ENCODE measurements at regions not wholly inside any gene's neighbourhood (a gene's known extent, or its start where the extent isn't known, plus 50 kb on each side); places are given as distances from the start of the nearest gene placed in this dataset.

DNA sequence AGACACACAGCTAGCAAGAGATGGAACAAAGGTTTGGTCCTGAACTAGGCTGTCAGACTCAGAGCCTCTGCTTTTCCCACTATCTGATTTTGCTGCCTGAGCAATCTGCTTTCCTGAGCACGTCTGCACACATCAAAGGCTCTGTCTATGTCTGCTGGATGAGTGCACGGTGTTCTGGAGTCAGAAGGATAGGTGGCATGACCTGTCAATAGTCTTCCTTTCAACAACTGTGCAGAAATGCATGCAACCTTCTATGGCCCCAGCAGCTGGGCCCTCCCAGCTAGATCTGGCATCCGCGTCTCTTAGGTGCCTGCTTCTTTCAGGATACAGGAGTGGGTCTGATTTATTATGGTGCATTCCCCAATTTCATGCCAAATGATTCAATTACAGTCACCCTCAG lies 138.3 kb downstream of the UTP18 start (continued):
- TF ChIP-seq, protein P1, sequence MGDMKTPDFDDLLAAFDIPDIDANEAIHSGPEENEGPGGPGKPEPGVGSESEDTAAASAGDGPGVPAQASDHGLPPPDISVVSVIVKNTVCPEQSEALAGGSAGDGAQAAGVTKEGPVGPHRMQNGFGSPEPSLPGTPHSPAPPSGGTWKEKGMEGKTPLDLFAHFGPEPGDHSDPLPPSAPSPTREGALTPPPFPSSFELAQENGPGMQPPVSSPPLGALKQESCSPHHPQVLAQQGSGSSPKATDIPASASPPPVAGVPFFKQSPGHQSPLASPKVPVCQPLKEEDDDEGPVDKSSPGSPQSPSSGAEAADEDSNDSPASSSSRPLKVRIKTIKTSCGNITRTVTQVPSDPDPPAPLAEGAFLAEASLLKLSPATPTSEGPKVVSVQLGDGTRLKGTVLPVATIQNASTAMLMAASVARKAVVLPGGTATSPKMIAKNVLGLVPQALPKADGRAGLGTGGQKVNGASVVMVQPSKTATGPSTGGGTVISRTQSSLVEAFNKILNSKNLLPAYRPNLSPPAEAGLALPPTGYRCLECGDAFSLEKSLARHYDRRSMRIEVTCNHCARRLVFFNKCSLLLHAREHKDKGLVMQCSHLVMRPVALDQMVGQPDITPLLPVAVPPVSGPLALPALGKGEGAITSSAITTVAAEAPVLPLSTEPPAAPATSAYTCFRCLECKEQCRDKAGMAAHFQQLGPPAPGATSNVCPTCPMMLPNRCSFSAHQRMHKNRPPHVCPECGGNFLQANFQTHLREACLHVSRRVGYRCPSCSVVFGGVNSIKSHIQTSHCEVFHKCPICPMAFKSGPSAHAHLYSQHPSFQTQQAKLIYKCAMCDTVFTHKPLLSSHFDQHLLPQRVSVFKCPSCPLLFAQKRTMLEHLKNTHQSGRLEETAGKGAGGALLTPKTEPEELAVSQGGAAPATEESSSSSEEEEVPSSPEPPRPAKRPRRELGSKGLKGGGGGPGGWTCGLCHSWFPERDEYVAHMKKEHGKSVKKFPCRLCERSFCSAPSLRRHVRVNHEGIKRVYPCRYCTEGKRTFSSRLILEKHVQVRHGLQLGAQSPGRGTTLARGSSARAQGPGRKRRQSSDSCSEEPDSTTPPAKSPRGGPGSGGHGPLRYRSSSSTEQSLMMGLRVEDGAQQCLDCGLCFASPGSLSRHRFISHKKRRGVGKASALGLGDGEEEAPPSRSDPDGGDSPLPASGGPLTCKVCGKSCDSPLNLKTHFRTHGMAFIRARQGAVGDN (IDR thresholded peaks at IDR 0.05): no peak
- no peak for TF ChIP-seq TCF3 (IDR thresholded peaks at IDR 0.05; ENCODE audit: borderline replicate concordance, insufficient read depth, low read depth, low read length)
- TF ChIP-seq, protein P2, sequence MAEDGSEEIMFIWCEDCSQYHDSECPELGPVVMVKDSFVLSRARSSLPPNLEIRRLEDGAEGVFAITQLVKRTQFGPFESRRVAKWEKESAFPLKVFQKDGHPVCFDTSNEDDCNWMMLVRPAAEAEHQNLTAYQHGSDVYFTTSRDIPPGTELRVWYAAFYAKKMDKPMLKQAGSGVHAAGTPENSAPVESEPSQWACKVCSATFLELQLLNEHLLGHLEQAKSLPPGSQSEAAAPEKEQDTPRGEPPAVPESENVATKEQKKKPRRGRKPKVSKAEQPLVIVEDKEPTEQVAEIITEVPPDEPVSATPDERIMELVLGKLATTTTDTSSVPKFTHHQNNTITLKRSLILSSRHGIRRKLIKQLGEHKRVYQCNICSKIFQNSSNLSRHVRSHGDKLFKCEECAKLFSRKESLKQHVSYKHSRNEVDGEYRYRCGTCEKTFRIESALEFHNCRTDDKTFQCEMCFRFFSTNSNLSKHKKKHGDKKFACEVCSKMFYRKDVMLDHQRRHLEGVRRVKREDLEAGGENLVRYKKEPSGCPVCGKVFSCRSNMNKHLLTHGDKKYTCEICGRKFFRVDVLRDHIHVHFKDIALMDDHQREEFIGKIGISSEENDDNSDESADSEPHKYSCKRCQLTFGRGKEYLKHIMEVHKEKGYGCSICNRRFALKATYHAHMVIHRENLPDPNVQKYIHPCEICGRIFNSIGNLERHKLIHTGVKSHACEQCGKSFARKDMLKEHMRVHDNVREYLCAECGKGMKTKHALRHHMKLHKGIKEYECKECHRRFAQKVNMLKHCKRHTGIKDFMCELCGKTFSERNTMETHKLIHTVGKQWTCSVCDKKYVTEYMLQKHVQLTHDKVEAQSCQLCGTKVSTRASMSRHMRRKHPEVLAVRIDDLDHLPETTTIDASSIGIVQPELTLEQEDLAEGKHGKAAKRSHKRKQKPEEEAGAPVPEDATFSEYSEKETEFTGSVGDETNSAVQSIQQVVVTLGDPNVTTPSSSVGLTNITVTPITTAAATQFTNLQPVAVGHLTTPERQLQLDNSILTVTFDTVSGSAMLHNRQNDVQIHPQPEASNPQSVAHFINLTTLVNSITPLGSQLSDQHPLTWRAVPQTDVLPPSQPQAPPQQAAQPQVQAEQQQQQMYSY (CRISPR knock-in tag; IDR thresholded peaks at IDR 0.05): no peak

DNA sequence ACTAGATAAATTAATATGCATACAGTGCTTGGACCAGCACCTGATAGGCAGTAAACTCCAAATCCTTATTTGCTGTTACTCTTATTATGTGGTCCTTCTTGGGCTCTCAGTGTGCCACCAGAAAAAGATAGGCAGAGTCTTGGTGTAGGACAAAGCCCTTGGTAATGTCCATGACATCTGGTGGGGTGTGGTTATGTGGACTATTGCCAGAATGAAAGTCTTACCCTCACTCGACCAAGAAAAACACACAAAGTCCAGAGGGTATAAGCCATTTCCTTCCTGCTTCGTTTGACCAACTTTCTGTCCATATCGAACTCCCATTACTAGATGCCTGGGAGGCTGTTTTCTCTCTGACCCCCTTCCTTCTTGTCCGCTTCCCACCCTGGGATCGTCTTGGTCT lies 140.9 kb downstream of the UTP18 start:
- Histone ChIP-seq H3K27me3 (replicated peaks in 1 of 2; ENCODE audit: control insufficient read depth in 2 of 2, insufficient read depth in 2 of 2, low read length in 1 of 2) (peaks cover 0 to 6% of the 10 kb centered on the region in 2 experiments; a peak in 2 of 4 replicates), H2AFZ (ENCODE audit: control insufficient read depth, low read depth, low read length) (no peak overlapping the region), H3K36me3 (ENCODE audit: control insufficient read depth in 2 of 2, insufficient read depth in 2 of 2, low read length in 1 of 2) (no peaks in the 10 kb centered on the region), H3K4me3 (no peak overlapping the region), H3K79me2 (ENCODE audit: control insufficient read depth, insufficient read depth, low read length) (no peaks in the 10 kb centered on the region), H3K4me2 (ENCODE audit: control insufficient read depth, insufficient read depth) (no peak overlapping the region), H3K4me1 (ENCODE audit: control insufficient read depth, insufficient read depth, low read length) (no peaks in the 10 kb centered on the region), H3K9ac (ENCODE audit: control insufficient read depth, insufficient read depth, low read length) (no peak overlapping the region), H3K27ac (ENCODE audit: control insufficient read depth, insufficient read depth) (no peak overlapping the region), H3K9me3 (replicated peaks; ENCODE audit: control insufficient read depth, insufficient read depth, low read length) (no peaks in the 10 kb centered on the region), H4K20me1 (ENCODE audit: control insufficient read depth, insufficient read depth) (no peaks in the 10 kb centered on the region)
- BruUV-seq (replicated peaks): no TSS peak
- 4% methylated on average over 5 of the region's 5 CpGs for WGBS (ENCODE audit: insufficient coverage, insufficient replicate concordance, low lambda C conversion rate, missing lambda C conversion rate)
- no peak for DNase-seq (ENCODE audit: low read depth, low spot score)
- CTCF ChIA-PET: no interaction called here
- intact Hi-C loops (cut with micrococcal nuclease; ENCODE audit: unreplicated experiment) (no loop called here), in situ Hi-C loops (cut with MboI) (no loop called here)
- SMC1A ChIA-PET (ENCODE audit: uncharacterized antibody, unreplicated experiment): no interaction called here
- RAD21 ChIA-PET (ENCODE audit: unreplicated experiment): no interaction called here
- POLR2A ChIA-PET: no interaction called here
- no peak for FAIRE-seq
- no peak for ATAC-seq
- TF ChIP-seq ESRRA (IDR thresholded peaks at IDR 0.05; ENCODE audit: low read length): no peak
- TF ChIP-seq STAT3 (IDR thresholded peaks at IDR 0.05; ENCODE audit: low read depth, low read length): no peak
- TF ChIP-seq SMC3 (IDR thresholded peaks at IDR 0.05; ENCODE audit: borderline replicate concordance, low read length): no peak
- no peak for TF ChIP-seq SPI1 (IDR thresholded peaks at IDR 0.05; ENCODE audit: borderline replicate concordance, insufficient read depth, low read depth, low read length)
- TF ChIP-seq CHD2 (IDR thresholded peaks at IDR 0.05; ENCODE audit: borderline replicate concordance, low read depth, low read length): no peak
- TF ChIP-seq ZSCAN29 (IDR thresholded peaks at IDR 0.05): no peak
- no peak for TF ChIP-seq IKZF1 (conservative IDR thresholded peaks at IDR 0.05)
- no peak for TF ChIP-seq SRF (IDR thresholded peaks at IDR 0.05; ENCODE audit: low read depth in 2 of 2, low read length in 2 of 2)
- TF ChIP-seq TCF3 (IDR thresholded peaks at IDR 0.05; ENCODE audit: borderline replicate concordance, insufficient read depth, low read depth, low read length): no peak
- TF ChIP-seq NFYB (IDR thresholded peaks at IDR 0.05; ENCODE audit: insufficient read depth, low read depth, low read length): no peak
- TF ChIP-seq, protein P3, sequence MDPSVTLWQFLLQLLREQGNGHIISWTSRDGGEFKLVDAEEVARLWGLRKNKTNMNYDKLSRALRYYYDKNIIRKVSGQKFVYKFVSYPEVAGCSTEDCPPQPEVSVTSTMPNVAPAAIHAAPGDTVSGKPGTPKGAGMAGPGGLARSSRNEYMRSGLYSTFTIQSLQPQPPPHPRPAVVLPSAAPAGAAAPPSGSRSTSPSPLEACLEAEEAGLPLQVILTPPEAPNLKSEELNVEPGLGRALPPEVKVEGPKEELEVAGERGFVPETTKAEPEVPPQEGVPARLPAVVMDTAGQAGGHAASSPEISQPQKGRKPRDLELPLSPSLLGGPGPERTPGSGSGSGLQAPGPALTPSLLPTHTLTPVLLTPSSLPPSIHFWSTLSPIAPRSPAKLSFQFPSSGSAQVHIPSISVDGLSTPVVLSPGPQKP (IDR thresholded peaks at IDR 0.05; ENCODE audit: low read depth, low read length): no peak

Data from GM12878 (cell line).